Amniotic epithelial cell (primary cell): ENCODE measurements at regions not wholly inside any gene's neighbourhood (a gene's known extent, or its start where the extent isn't known, plus 50 kb on each side); places are given as distances from the start of the nearest gene placed in this dataset.
A peak's percentile ranks its signal among the peaks of the same experiment; 100 is the strongest.
"Not testable (repeated sequence)": the region's sequence is repeated elsewhere in the genome, so short reads cannot be mapped to it uniquely, and the experiment has no call there.

Experiments
- DNase-seq: peaks from one replicate; pipeline ENCODE4 v3.0.0-alpha.2; 2010; ENCODE audit warnings: low read depth

GRCh38 chr9:38518826-38519225 lies 94.6 kb upstream of the IGFBPL1 start:
- no peak for DNase-seq

GRCh38 chr9:38516273-38516672 lies 92.0 kb upstream of the IGFBPL1 start:
- DNase-seq: peak; percentile 64

- DNase-seq: not testable (repeated sequence)
Measured at GRCh38 chr9:38515055-38515454, 90.8 kb upstream of the IGFBPL1 start.

- not testable (repeated sequence) for DNase-seq
Measured at GRCh38 chr9:38510340-38510739, 86.1 kb upstream of the IGFBPL1 start.

- no peak for DNase-seq
Measured at GRCh38 chr9:38507587-38507986, 83.3 kb upstream of the IGFBPL1 start.

GRCh38 chr9:38500171-38500570 lies 75.9 kb upstream of the IGFBPL1 start:
- peak; percentile 78 for DNase-seq

GRCh38 chr9:38498551-38498950 lies 74.3 kb upstream of the IGFBPL1 start:
- DNase-seq: peak; percentile 43

- no peak for DNase-seq
Measured at GRCh38 chr9:38489057-38489456, 64.8 kb upstream of the IGFBPL1 start.

- no peak for DNase-seq
Measured at GRCh38 chr9:38488156-38488698, 64.0 kb upstream of the IGFBPL1 start.

GRCh38 chr9:38487418-38488155 lies 63.3 kb upstream of the IGFBPL1 start:
- not testable (repeated sequence) for DNase-seq

- no peak for DNase-seq
Measured at GRCh38 chr9:38486837-38487236, 62.6 kb upstream of the IGFBPL1 start.

- peak; percentile 13 for DNase-seq
Measured at GRCh38 chr9:38486056-38486615, 61.9 kb upstream of the IGFBPL1 start.

- DNase-seq: peak; percentile 13
Measured at GRCh38 chr9:38484076-38484665, 59.9 kb upstream of the IGFBPL1 start.

GRCh38 chr9:38482918-38483592 lies 58.8 kb upstream of the IGFBPL1 start:
- DNase-seq: peak; percentile 78

- DNase-seq: no peak
Measured at GRCh38 chr9:38478211-38478610, 54.0 kb upstream of the IGFBPL1 start.

- DNase-seq: not testable (repeated sequence)
Measured at GRCh38 chr9:38474476-38474875, 50.2 kb upstream of the IGFBPL1 start.
